ENCODE measurements at regions not wholly inside any gene's neighbourhood (a gene's known extent, or its start where the extent isn't known, plus 50 kb on each side); places are given as distances from the start of the nearest gene placed in this dataset.

GRCh38 chr3:68163968-68164367 lies 509.6 kb upstream of the SUCLG2 start:
- TF ChIP-seq CTCF (IDR thresholded peaks at IDR 0.05), result no peak
- TF ChIP-seq POLR2AphosphoS5 (IDR thresholded peaks at IDR 0.05), result no peak
- TF ChIP-seq POLR2A (IDR thresholded peaks at IDR 0.05), result no peak
- TF ChIP-seq EP300 (IDR thresholded peaks at IDR 0.05), result no peak

Measured in sigmoid colon (tissue), 4 donors.